K562 (cell line): ENCODE measurements at regions not wholly inside any gene's neighbourhood (a gene's known extent, or its start where the extent isn't known, plus 50 kb on each side); places are given as distances from the start of the nearest gene placed in this dataset.

Experiments used
- ATAC-seq: fragments of 200-7000 bp; cut with Tn5 transposase; 3 replicates; pipeline ENCODE4 v1.9.1; 2020; ENCODE audit warnings: moderate library complexity
- BruUV-seq: library from RNA; stranded (reverse); fragments of 400-500 nt; replicated peaks from 2 replicates; lab custom pipeline; 2021; lab: Mats Ljungman, UMichigan
- CTCF ChIA-PET: fragments of 300-600 bp; formaldehyde crosslinking; extraction: SDS; loops from one replicate; lab custom pipeline; 2021; ENCODE audit warnings: low intra/inter-chr PET ratio; lab: Yijun Ruan, JAX
- POLR2A ChIA-PET: fragments of 300-600, 350-650 bp; sonication (Branson Sonifier 250); formaldehyde crosslinking; extraction: SDS; loops from one replicate; lab custom pipeline; 2021; ENCODE audit warnings: antibody characterized with exemption, inconsistent platforms; lab: Yijun Ruan, JAX
- DNase-seq, 4 experiments: peaks; one replicate each; pipeline versions ENCODE4 v3.0.0 to v3.0.0-alpha.2; 2011 to 2018; ENCODE audit warnings: low spot score in 3 of 4, mixed read lengths in 3 of 4; ENCODE audit errors: extremely low read depth in 1 of 4
- FAIRE-seq: peaks from 2 replicates; lab custom pipeline; 2011; peaks lifted over from hg19 to GRCh38; lab: Jason Lieb, UNC
- H2AFZ ChIP-seq: 2 replicates; pipeline ENCODE4 v1.6.0; 2011; ENCODE audit warnings: low read depth, low read length, control low read depth, inconsistent platforms
- H3K27ac ChIP-seq: fragments of 200-600 bp; 3 replicates; pipeline ENCODE4 v1.8.0; 2011; ENCODE audit warnings: low read depth, mild to moderate bottlenecking, control low read depth, inconsistent platforms, low read length, moderate library complexity, mixed read lengths; ENCODE audit errors: extremely low read depth
- H3K27me3 ChIP-seq, 2 experiments: fragments of 300-600 bp in 1 of 2; 2 replicates in 1 of 2; 3 replicates in 1 of 2; pipeline versions ENCODE4 v1.6.0 to v1.8.0; 2011; ENCODE audit warnings: inconsistent platforms in 2 of 2, low read length in 2 of 2, mild to moderate bottlenecking in 1 of 2, mixed read lengths in 1 of 2, moderate library complexity in 1 of 2; ENCODE audit not compliant: control insufficient read depth in 2 of 2, insufficient read depth in 2 of 2
- H3K36me3 ChIP-seq: fragments of 300-600 bp; 3 replicates; pipeline ENCODE4 v1.8.0; 2011; ENCODE audit warnings: mild to moderate bottlenecking, low read length, inconsistent platforms; ENCODE audit not compliant: control insufficient read depth, insufficient read depth
- H3K4me1 ChIP-seq, 2 experiments: fragments of 200-600 bp in 1 of 2; replicated peaks in 1 of 2; 2 replicates in 1 of 2; 3 replicates in 1 of 2; pipeline versions ENCODE4 v1.5.1 to v1.8.0; 2011; ENCODE audit warnings: inconsistent platforms in 2 of 2, low read length in 2 of 2, mild to moderate bottlenecking in 1 of 2, mixed read lengths in 1 of 2, moderate library complexity in 1 of 2; ENCODE audit not compliant: control insufficient read depth in 2 of 2, insufficient read depth in 2 of 2
- H3K4me2 ChIP-seq: 2 replicates; pipeline ENCODE4 v1.6.1; 2011; ENCODE audit warnings: low read length, control low read depth, inconsistent platforms, mixed read lengths; ENCODE audit not compliant: insufficient read depth
- H3K4me3 ChIP-seq: fragments of 200-600 bp; sonication (generic), shearing (Covaris generic); 2 replicates; pipeline ENCODE4 v1.5.1; 2016; ENCODE audit warnings: control low read depth, inconsistent platforms
- H3K79me2 ChIP-seq: fragments of 200-600 bp; 3 replicates; pipeline ENCODE4 v1.8.0; 2011; ENCODE audit warnings: low read length, inconsistent platforms; ENCODE audit not compliant: control insufficient read depth, insufficient read depth
- H3K9ac ChIP-seq, 2 experiments: 2 replicates each; pipeline versions ENCODE4 v1.6.0 to v1.6.1; 2011; ENCODE audit warnings: low read depth in 2 of 2, low read length in 2 of 2, control low read depth in 1 of 2, inconsistent platforms in 1 of 2, mild to moderate bottlenecking in 1 of 2, mixed read lengths in 1 of 2; ENCODE audit not compliant: insufficient read depth in 1 of 2
- H3K9me1 ChIP-seq: one replicate; pipeline ENCODE4 v1.6.0; 2011; ENCODE audit warnings: inconsistent platforms, mild to moderate bottlenecking, low read length, moderate library complexity; ENCODE audit not compliant: control insufficient read depth, insufficient read depth
- H3K9me3 ChIP-seq: replicated peaks from 2 replicates; pipeline ENCODE4 v1.5.1; 2011; ENCODE audit warnings: low read depth, low read length, inconsistent platforms; ENCODE audit not compliant: control insufficient read depth, insufficient read depth
- H4K20me1 ChIP-seq: replicated peaks from 2 replicates; pipeline ENCODE4 v1.6.1; 2011; ENCODE audit warnings: low read length, inconsistent platforms, mixed read lengths; ENCODE audit not compliant: control insufficient read depth, insufficient read depth
- CSDE1 ChIP-seq, 2 experiments: fragments of 450-650 bp; IDR thresholded peaks; 2 replicates each; pipeline ENCODE4 v1.6.1; 2016; ENCODE audit warnings: mild to moderate bottlenecking in 1 of 2
- E2F8 ChIP-seq: fragments of 450-650 bp; IDR thresholded peaks from 2 replicates; pipeline ENCODE4 v1.7.1; 2018; ENCODE audit warnings: mild to moderate bottlenecking, low read depth; ENCODE audit not compliant: partially characterized antibody
- IRF1 ChIP-seq: sonication (generic); formaldehyde crosslinking; IDR thresholded peaks from 2 replicates; pipeline ENCODE4 v1.8.0; 2022; ENCODE audit warnings: missing genetic modification reagents, mild to moderate bottlenecking, borderline replicate concordance
- JUND ChIP-seq, 2 experiments: IDR thresholded peaks; 2 replicates in 1 of 2; 3 replicates in 1 of 2; pipeline ENCODE4 v1.6.1; 2011; ENCODE audit warnings: borderline replicate concordance in 2 of 2, low read depth in 2 of 2, low read length in 2 of 2, improper control_type of control experiment in 1 of 2, missing biosample characterization in 1 of 2, missing genetic modification characterization in 1 of 2, missing genetic modification reagents in 1 of 2
- MTA3 ChIP-seq: fragments of 450-650 bp; formaldehyde crosslinking; IDR thresholded peaks from 2 replicates; pipeline ENCODE4 v1.6.1; 2017; ENCODE audit warnings: mild to moderate bottlenecking, borderline replicate concordance
- NCOA2 ChIP-seq, 2 experiments: fragments of 450-650 bp; IDR thresholded peaks; 2 replicates each; pipeline ENCODE4 v1.6.1; 2018; ENCODE audit warnings: mild to moderate bottlenecking in 2 of 2, moderate library complexity in 1 of 2; ENCODE audit not compliant: partially characterized antibody in 2 of 2
- OTX1 ChIP-seq: fragments of 450-650 bp; formaldehyde crosslinking; IDR thresholded peaks from 2 replicates; pipeline ENCODE4 v1.4.0; 2022; ENCODE audit warnings: mild to moderate bottlenecking
- PYGO2 ChIP-seq: fragments of 450-650 bp; IDR thresholded peaks from 2 replicates; pipeline ENCODE4 v1.6.1; 2016; ENCODE audit warnings: mild to moderate bottlenecking, missing genetic modification characterization, moderate library complexity, missing compliant biosample characterization
- SMARCA5 ChIP-seq: fragments of 450-650 bp; IDR thresholded peaks from 2 replicates; pipeline ENCODE4 v1.6.1; 2016
- U2AF1 ChIP-seq: fragments of 200-400 bp; formaldehyde crosslinking; optimal IDR thresholded peaks from 2 replicates; pipeline ENCODE3; 2017; ENCODE audit warnings: mild to moderate bottlenecking, low read depth, low read length, moderate library complexity
- ZNF124 ChIP-seq: sonication (generic); formaldehyde crosslinking; IDR thresholded peaks from 2 replicates; pipeline ENCODE4 v1.8.1; 2022; ENCODE audit warnings: missing genetic modification reagents
- ZNF23 ChIP-seq: fragments of 250-450 bp; sonication (Bioruptor Pico); IDR thresholded peaks from 2 replicates; pipeline ENCODE4 v1.4.0; 2020; ENCODE audit warnings: mild to moderate bottlenecking
- ZNF76 ChIP-seq: fragments of 250-450 bp; sonication (Bioruptor Pico); IDR thresholded peaks from 2 replicates; pipeline ENCODE4 v1.4.0; 2020; ENCODE audit warnings: mild to moderate bottlenecking, moderate library complexity, borderline replicate concordance
- WGBS: fragments of 100-300 bp; shearing (Covaris generic); methylation state at CpG from one replicate; pipeline ENCODE4 v1.1.6; 2016; ENCODE audit warnings: low coverage, mixed read lengths; ENCODE audit not compliant: insufficient coverage; ENCODE audit errors: missing lambda C conversion rate; 5-methylcytosine and 5-hydroxymethylcytosine counted together
- in situ Hi-C: fragments of 300-500 bp; cut with MboI; formaldehyde crosslinking; loops from 4 replicates; pipeline ENCODE4 v1.15.0; 2018; ENCODE audit warnings: inconsistent platforms, mixed read lengths
- intact Hi-C: fragments of 100-400 bp; cut with micrococcal nuclease; formaldehyde crosslinking; loops from 2 replicates; pipeline ENCODE4 v1.14.2; 2022
- TF ChIP-seq, protein P1 (sequence below): fragments of 250-450 bp; sonication (Bioruptor Pico); IDR thresholded peaks from 2 replicates; pipeline ENCODE4 v1.8.0; 2021; ENCODE audit warnings: moderate library complexity, mild to moderate bottlenecking, inconsistent platforms
- TF ChIP-seq, protein P2 (sequence below): fragments of 450-650 bp; formaldehyde crosslinking; IDR thresholded peaks from 2 replicates; pipeline ENCODE4 v1.4.0; 2022; ENCODE audit warnings: mild to moderate bottlenecking, moderate library complexity

GRCh38 chr18:28781616-28782362, 604.9 kb upstream of the CDH2 start:
- Histone ChIP-seq H3K4me1 (no peaks in the 10 kb centered on the region), H2AFZ (no peak overlapping the region), H3K9me3 (no peaks in the 10 kb centered on the region; the same call in 1 of the 2 replicates), H3K9me1 (no peaks in the 10 kb centered on the region), H3K36me3 (no peaks in the 10 kb centered on the region), H4K20me1 (no peaks in the 10 kb centered on the region), H3K27ac (no peak overlapping the region), H3K4me3 (no peak overlapping the region), H3K79me2 (no peaks in the 10 kb centered on the region), H3K9ac (no peak overlapping the region), H3K27me3 (no peaks in the 10 kb centered on the region), H3K4me2 (no peak overlapping the region)
- FAIRE-seq, result no peak
- intact Hi-C loops, result no loop called here
- WGBS, result 4% methylated on average over 4 of the region's 4 CpGs
- ChIA-PET CTCF (no interaction called here), POLR2A (no interaction called here)
- no peak for ATAC-seq
- in situ Hi-C loops, result no loop called here
- DNase-seq, result no peak
- no TSS peak for BruUV-seq
- TF ChIP-seq NCOA2 (IDR thresholded peaks at IDR 0.05; ENCODE audit: partially characterized antibody in 2 of 2) (no peak), CSDE1 (IDR thresholded peaks at IDR 0.05) (no peak), ZNF124 (CRISPR knock-in tag) (no peak), IRF1 (no peak), SMARCA5 (no peak), E2F8 (no peak), ZNF23 (CRISPR knock-in tag) (no peak), PYGO2 (tag) (no peak), MTA3 (no peak), OTX1 (CRISPR knock-in tag) (no peak), JUND (IDR thresholded peaks at IDR 0.05; ENCODE audit: borderline replicate concordance, low read depth, low read length) (no peak), JUND (tag; IDR thresholded peaks at IDR 0.05; ENCODE audit: borderline replicate concordance, low read depth, low read length) (no peak), ZNF76 (CRISPR knock-in tag) (no peak), U2AF1 (no peak)
- TF ChIP-seq, protein P1, sequence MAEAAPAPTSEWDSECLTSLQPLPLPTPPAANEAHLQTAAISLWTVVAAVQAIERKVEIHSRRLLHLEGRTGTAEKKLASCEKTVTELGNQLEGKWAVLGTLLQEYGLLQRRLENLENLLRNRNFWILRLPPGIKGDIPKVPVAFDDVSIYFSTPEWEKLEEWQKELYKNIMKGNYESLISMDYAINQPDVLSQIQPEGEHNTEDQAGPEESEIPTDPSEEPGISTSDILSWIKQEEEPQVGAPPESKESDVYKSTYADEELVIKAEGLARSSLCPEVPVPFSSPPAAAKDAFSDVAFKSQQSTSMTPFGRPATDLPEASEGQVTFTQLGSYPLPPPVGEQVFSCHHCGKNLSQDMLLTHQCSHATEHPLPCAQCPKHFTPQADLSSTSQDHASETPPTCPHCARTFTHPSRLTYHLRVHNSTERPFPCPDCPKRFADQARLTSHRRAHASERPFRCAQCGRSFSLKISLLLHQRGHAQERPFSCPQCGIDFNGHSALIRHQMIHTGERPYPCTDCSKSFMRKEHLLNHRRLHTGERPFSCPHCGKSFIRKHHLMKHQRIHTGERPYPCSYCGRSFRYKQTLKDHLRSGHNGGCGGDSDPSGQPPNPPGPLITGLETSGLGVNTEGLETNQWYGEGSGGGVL, result no peak
- TF ChIP-seq, protein P2, sequence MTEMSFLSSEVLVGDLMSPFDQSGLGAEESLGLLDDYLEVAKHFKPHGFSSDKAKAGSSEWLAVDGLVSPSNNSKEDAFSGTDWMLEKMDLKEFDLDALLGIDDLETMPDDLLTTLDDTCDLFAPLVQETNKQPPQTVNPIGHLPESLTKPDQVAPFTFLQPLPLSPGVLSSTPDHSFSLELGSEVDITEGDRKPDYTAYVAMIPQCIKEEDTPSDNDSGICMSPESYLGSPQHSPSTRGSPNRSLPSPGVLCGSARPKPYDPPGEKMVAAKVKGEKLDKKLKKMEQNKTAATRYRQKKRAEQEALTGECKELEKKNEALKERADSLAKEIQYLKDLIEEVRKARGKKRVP, result no peak
